ENCODE measurements at regions not wholly inside any gene's neighbourhood (a gene's known extent, or its start where the extent isn't known, plus 50 kb on each side); places are given as distances from the start of the nearest gene placed in this dataset.
"Not testable (repeated sequence)": the region's sequence is repeated elsewhere in the genome, so short reads cannot be mapped to it uniquely, and the experiment has no call there.

DNA sequence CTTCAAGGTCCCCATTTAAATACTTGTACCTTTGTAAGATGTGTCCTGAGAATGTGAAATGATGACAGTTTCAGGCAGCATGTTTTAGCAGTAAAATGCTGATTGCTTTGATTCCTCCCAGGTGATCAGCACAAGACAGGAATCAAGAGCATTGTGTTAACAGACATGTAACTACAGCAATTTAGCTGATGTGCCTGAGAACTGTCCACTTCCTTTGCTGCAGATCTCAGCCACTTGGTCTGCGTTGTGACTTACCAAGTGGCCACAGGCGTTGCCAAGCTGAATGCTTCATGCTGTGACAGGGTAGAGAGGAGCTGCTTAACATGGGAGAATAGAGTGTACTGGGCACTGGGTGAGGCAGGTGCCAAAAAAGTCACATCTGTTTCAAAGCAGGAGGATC, 767.0 kb upstream of the POU3F2 start:
- no peak overlapping the region for H3K4me3 ChIP-seq
- no peaks in the 10 kb centered on the region for H3K27me3 ChIP-seq
- no peak for DNase-seq (ENCODE audit: low spot score in 2 of 2)
- no peaks in the 10 kb centered on the region for H3K4me1 ChIP-seq
- no peak overlapping the region for H3K27ac ChIP-seq
- TF ChIP-seq CTCF (IDR thresholded peaks at IDR 0.05): no peak
- no peaks in the 10 kb centered on the region for H3K9me3 ChIP-seq
- intact Hi-C loops (cut with DNase I): no loop called here
- H3K36me3 ChIP-seq: no peaks in the 10 kb centered on the region

DNA sequence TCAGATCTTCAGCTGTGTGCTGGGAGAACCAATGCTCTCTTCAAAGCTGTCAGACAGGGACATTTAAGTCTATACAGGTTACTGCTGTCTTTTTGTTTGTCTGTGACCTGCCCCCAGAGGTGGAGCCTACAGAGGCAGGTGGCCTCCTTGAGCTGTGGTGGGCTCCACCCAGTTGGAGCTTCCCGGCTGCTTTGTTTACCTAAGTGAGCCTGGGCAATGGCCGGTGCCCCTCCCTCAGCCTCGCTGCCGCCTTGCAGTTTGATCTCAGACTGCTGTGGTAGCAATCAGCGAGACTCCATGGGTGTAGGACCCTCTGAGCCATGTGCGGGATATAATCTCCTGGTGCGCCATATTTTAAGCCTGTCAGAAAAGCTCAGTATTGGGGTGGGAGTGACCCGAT, 745.8 kb upstream of the POU3F2 start:
- DNase-seq (ENCODE audit: low spot score in 2 of 2); H3K27me3 ChIP-seq; intact Hi-C loops (cut with DNase I); H3K36me3 ChIP-seq; H3K4me3 ChIP-seq; H3K4me1 ChIP-seq; H3K27ac ChIP-seq; H3K9me3 ChIP-seq: not testable (repeated sequence)

DNA sequence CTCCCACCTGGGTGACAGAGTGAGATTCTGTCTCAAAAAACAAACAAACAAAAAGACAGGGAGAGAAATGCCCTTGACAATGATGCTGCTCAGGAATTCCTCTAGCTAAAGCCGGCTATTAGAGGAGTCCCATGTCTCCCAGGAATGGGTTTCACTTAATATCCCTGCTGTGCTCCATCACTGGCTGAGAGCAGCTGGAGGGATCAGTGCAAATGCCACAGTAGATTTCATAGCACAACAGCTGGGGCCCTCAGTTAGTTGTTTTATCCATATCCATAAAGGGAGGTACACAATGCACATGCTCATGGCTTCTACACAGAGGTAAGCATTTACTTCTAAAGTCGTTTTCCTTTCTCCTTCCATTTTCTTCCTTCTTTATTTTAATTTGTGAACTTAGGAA, 742.0 kb upstream of the POU3F2 start:
- no peaks in the 10 kb centered on the region for H3K9me3 ChIP-seq
- no peaks in the 10 kb centered on the region for H3K27me3 ChIP-seq
- no peaks in the 10 kb centered on the region for H3K4me1 ChIP-seq
- H3K27ac ChIP-seq: no peak overlapping the region
- TF ChIP-seq CTCF (IDR thresholded peaks at IDR 0.05): no peak
- H3K4me3 ChIP-seq: no peak overlapping the region
- H3K36me3 ChIP-seq: no peaks in the 10 kb centered on the region
- intact Hi-C loops (cut with DNase I): no loop called here
- DNase-seq (ENCODE audit: low spot score in 2 of 2): no peak

GRCh38 chr6:98094696-98095095, 739.7 kb upstream of the POU3F2 start:
- no peak for TF ChIP-seq CTCF (IDR thresholded peaks at IDR 0.05)
- H3K27me3 ChIP-seq: no peaks in the 10 kb centered on the region
- no peaks in the 10 kb centered on the region for H3K36me3 ChIP-seq
- H3K4me1 ChIP-seq: no peaks in the 10 kb centered on the region
- H3K4me3 ChIP-seq: no peak overlapping the region
- H3K9me3 ChIP-seq: no peaks in the 10 kb centered on the region
- intact Hi-C loops (cut with DNase I): no loop called here
- H3K27ac ChIP-seq: no peak overlapping the region
- no peak for DNase-seq (ENCODE audit: low spot score in 2 of 2)

- Histone ChIP-seq H3K9me3 (no peaks in the 10 kb centered on the region), H3K27me3 (no peaks in the 10 kb centered on the region), H3K4me1 (no peaks in the 10 kb centered on the region), H3K27ac (no peak overlapping the region), H3K36me3 (no peaks in the 10 kb centered on the region), H3K4me3 (no peak overlapping the region)
- DNase-seq (ENCODE audit: low spot score in 2 of 2): no peak
- no peak for TF ChIP-seq CTCF (IDR thresholded peaks at IDR 0.05)
- intact Hi-C loops (cut with DNase I): no loop called here
Measured at GRCh38 chr6:98107801-98108200, 726.6 kb upstream of the POU3F2 start.

GRCh38 chr6:98116455-98116854, 717.9 kb upstream of the POU3F2 start:
- Histone ChIP-seq H3K4me1 (no peaks in the 10 kb centered on the region), H3K9me3 (no peaks in the 10 kb centered on the region), H3K27ac (no peak overlapping the region), H3K36me3 (no peaks in the 10 kb centered on the region), H3K4me3 (no peak overlapping the region), H3K27me3 (no peaks in the 10 kb centered on the region)
- intact Hi-C loops (cut with DNase I): no loop called here
- TF ChIP-seq CTCF (IDR thresholded peaks at IDR 0.05): no peak
- no peak for DNase-seq (ENCODE audit: low spot score in 2 of 2)
